Parathyroid adenoma (tissue), 2 donors: ENCODE measurements at regions not wholly inside any gene's neighbourhood (a gene's known extent, or its start where the extent isn't known, plus 50 kb on each side); places are given as distances from the start of the nearest gene placed in this dataset.

Experiments
- H2AFZ ChIP-seq: fragments of 300-600 bp; sonication (generic); one replicate; pipeline ENCODE4 v1.7.0; 2017; ENCODE audit warnings: antibody characterized with exemption, mild to moderate bottlenecking
- H3K27ac ChIP-seq: fragments of 300-600 bp; sonication (generic); one replicate; pipeline ENCODE4 v1.7.0; 2017
- H3K27me3 ChIP-seq: fragments of 300-600 bp; sonication (generic); one replicate; pipeline ENCODE4 v1.7.0; 2017; ENCODE audit warnings: low read length; ENCODE audit not compliant: control insufficient read depth, insufficient read depth
- H3K36me3 ChIP-seq: fragments of 300-600 bp; sonication (generic); one replicate; pipeline ENCODE4 v1.7.0; 2017; ENCODE audit warnings: low read length; ENCODE audit not compliant: control insufficient read depth, insufficient read depth
- H3K4me1 ChIP-seq: fragments of 300-600 bp; sonication (generic); one replicate; pipeline ENCODE4 v1.7.0; 2017; ENCODE audit warnings: control low read depth
- H3K4me2 ChIP-seq: fragments of 300-600 bp; sonication (generic); one replicate; pipeline ENCODE4 v1.7.0; 2017; ENCODE audit warnings: low read length
- H3K4me3 ChIP-seq: fragments of 300-600 bp; sonication (generic); one replicate; pipeline ENCODE4 v1.7.0; 2017; ENCODE audit warnings: low read depth, low read length
- H3K79me2 ChIP-seq: fragments of 300-600 bp; sonication (generic); one replicate; pipeline ENCODE4 v1.7.0; 2017; ENCODE audit warnings: control low read depth
- H3K9ac ChIP-seq: fragments of 300-600 bp; sonication (generic); one replicate; pipeline ENCODE4 v1.7.0; 2017; ENCODE audit warnings: mild to moderate bottlenecking
- H3K9me3 ChIP-seq: fragments of 300-600 bp; sonication (generic); one replicate; pipeline ENCODE4 v1.7.0; 2017; ENCODE audit warnings: low read length; ENCODE audit not compliant: control insufficient read depth
- TF ChIP-seq, protein P1 (sequence below): fragments of 300-600 bp; sonication (generic); IDR thresholded peaks from one replicate; pipeline ENCODE4 v1.7.0; 2017; ENCODE audit warnings: antibody characterized with exemption, mild to moderate bottlenecking
- donor health status: primary hyperparathyroidism.

DNA sequence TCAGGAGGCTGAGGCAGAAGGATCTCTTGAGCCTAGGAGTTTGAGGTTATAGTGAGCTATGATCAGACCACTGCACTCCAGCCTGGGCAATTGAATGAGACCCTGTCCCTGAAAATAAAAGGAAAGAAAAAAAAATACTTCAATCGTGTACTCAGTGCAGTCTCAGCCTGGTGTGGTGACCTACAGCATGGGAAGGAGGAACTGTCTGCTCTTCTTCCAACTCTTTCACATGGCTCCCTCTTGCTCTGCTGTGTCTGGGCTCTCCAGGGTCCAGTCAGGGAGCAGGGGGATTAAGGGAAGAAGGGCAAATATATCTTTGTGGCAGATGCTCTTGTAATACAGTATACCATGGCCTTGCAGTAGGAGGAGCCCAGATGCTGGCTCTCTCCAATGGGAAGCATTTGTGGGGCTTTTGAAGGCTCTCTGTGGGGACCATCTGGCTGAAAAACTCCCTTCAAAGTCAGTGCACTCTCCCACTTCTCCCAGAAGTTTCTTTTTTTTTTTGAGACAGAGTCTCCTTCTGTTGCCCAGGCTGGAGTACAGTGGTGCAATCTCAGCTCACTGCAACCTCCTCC lies 76.6 kb upstream of the TMPO start:
- TF ChIP-seq, protein P1, sequence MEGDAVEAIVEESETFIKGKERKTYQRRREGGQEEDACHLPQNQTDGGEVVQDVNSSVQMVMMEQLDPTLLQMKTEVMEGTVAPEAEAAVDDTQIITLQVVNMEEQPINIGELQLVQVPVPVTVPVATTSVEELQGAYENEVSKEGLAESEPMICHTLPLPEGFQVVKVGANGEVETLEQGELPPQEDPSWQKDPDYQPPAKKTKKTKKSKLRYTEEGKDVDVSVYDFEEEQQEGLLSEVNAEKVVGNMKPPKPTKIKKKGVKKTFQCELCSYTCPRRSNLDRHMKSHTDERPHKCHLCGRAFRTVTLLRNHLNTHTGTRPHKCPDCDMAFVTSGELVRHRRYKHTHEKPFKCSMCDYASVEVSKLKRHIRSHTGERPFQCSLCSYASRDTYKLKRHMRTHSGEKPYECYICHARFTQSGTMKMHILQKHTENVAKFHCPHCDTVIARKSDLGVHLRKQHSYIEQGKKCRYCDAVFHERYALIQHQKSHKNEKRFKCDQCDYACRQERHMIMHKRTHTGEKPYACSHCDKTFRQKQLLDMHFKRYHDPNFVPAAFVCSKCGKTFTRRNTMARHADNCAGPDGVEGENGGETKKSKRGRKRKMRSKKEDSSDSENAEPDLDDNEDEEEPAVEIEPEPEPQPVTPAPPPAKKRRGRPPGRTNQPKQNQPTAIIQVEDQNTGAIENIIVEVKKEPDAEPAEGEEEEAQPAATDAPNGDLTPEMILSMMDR: no peak
- no peak overlapping the region for H3K9ac ChIP-seq
- no peak overlapping the region for H3K4me3 ChIP-seq
- H2AFZ ChIP-seq: no peak overlapping the region
- no peaks in the 10 kb centered on the region for H3K4me1 ChIP-seq
- H3K27me3 ChIP-seq: no peaks in the 10 kb centered on the region
- H3K79me2 ChIP-seq: no peaks in the 10 kb centered on the region
- no peaks in the 10 kb centered on the region for H3K36me3 ChIP-seq
- no peaks in the 10 kb centered on the region for H3K9me3 ChIP-seq
- no peak overlapping the region for H3K4me2 ChIP-seq
- H3K27ac ChIP-seq: no peak overlapping the region

DNA sequence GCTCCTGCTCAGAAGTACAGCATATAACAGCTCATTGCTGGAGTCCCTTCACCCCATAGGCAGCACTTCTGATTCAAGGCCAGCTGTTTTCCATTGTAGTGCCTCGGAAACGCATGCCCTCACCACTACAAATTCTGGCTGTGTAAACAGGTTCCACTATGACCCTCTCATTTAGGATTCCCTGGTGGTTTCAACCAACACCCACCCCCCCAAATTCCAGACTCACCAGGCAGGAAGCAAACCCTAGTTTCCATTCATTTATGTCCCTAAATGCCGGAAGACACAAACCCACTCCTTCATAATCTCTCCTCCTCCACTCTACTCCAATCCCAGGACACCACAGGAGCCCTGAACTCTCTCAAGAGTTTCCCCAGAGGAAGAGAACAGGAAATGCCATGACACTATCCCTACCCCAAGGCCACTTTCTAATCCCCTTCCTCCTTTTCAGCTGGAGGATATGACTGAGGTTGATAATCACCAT lies 75.9 kb upstream of the TMPO start:
- Histone ChIP-seq H3K9ac (no peak overlapping the region), H3K9me3 (no peaks in the 10 kb centered on the region), H3K79me2 (no peaks in the 10 kb centered on the region), H3K36me3 (no peaks in the 10 kb centered on the region), H3K4me2 (no peak overlapping the region), H2AFZ (no peak overlapping the region), H3K4me3 (no peak overlapping the region), H3K27ac (peak overlapping the region; percentile 33), H3K4me1 (no peaks in the 10 kb centered on the region), H3K27me3 (no peaks in the 10 kb centered on the region)
- TF ChIP-seq, protein P1: no peak

DNA sequence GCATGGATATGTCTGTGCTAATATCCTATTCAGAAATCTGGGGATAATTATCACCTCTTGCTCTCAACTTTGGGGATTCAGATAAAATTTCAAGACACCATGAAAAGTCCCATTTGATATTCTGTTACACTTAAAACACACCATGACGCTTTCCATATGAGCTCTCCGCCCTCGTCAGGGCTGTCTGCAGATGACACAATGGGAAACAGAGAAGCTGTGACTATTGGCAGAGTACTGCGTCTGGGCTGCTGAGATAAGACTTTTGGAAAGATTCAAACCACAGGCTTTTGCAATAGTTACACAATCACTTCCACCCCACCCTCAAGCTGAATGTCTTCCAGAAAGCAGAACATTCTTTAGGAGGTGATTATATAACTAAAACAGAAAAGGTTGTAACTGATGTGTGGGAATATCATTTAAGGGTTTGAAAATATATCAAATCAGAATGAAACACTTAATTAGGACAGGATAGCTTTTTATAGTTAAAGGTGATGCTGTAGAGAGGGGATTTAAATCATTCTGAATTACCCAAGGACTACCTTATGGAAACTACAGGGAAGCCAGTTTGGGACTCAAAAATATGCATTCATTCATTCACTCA lies 75.3 kb upstream of the TMPO start:
- Histone ChIP-seq H3K4me3 (no peak overlapping the region), H3K27ac (peak overlapping the region; percentile 33)
- TF ChIP-seq, protein P1: no peak

DNA sequence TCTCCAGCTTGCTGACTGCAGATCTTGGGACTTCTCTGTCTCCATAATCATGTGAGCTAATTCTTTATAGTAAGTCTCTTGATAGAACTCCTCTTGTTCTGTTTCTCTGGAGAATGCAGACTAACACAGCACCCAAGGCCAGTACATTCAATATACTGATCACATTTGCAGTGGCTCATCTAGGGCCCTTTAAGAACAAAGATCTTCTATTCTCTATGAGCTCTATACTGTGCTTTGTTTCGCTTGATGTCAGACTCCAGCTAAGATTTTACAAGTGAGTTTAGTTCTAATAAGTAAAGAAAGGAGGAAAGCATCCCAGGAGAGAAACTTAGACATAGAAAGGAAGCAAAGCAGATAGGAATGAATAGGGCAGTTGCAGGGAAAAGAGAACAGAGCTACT lies 69.3 kb upstream of the TMPO start:
- Histone ChIP-seq H3K9ac (no peak overlapping the region), H3K27ac (no peak overlapping the region), H3K79me2 (no peaks in the 10 kb centered on the region), H3K9me3 (no peaks in the 10 kb centered on the region), H3K4me3 (no peak overlapping the region), H2AFZ (no peak overlapping the region), H3K27me3 (no peaks in the 10 kb centered on the region), H3K4me1 (no peaks in the 10 kb centered on the region), H3K4me2 (no peak overlapping the region), H3K36me3 (no peaks in the 10 kb centered on the region)
- TF ChIP-seq, protein P1: no peak

More for the DNA sequence above, 75.3 kb upstream of the TMPO start:
- no peak overlapping the region for H2AFZ ChIP-seq
- no peaks in the 10 kb centered on the region for H3K27me3 ChIP-seq
- no peaks in the 10 kb centered on the region for H3K9me3 ChIP-seq
- no peaks in the 10 kb centered on the region for H3K4me1 ChIP-seq
- no peaks in the 10 kb centered on the region for H3K36me3 ChIP-seq
- H3K79me2 ChIP-seq: no peaks in the 10 kb centered on the region
- no peak overlapping the region for H3K9ac ChIP-seq
- no peak overlapping the region for H3K4me2 ChIP-seq

DNA sequence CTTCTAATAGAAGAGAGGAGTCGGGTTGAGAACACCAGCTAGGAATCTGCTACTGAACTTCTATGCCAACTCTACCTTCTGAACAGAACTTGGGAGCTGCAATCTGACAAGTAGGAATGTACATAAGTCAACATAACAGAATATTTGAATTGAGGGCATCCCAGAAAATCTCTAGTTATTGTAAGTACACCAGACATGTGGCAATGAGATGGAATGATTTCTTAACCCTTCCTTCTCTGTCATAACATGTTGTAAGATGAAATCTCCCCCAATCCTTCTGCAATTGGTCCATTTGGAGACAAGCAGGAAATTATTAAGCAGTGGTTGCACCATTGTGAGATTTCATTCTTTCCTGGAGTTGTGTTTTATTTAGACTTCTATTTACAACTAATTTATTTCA lies 68.7 kb upstream of the TMPO start:
- no peak overlapping the region for H2AFZ ChIP-seq
- no peaks in the 10 kb centered on the region for H3K4me1 ChIP-seq
- no peaks in the 10 kb centered on the region for H3K79me2 ChIP-seq
- no peak overlapping the region for H3K4me2 ChIP-seq
- no peak overlapping the region for H3K4me3 ChIP-seq
- no peak overlapping the region for H3K27ac ChIP-seq
- no peaks in the 10 kb centered on the region for H3K27me3 ChIP-seq
- H3K9ac ChIP-seq: no peak overlapping the region
- TF ChIP-seq, protein P1: no peak
- H3K36me3 ChIP-seq: no peaks in the 10 kb centered on the region
- no peaks in the 10 kb centered on the region for H3K9me3 ChIP-seq
